ENCODE measurements at regions not wholly inside any gene's neighbourhood (a gene's known extent, or its start where the extent isn't known, plus 50 kb on each side); places are given as distances from the start of the nearest gene placed in this dataset.

GRCh38 chr3:159584421-159584820, 404.2 kb upstream of the IL12A start:
- Histone ChIP-seq H3K9me3 (ENCODE audit: control insufficient read depth, low read depth, low read length) (no peaks in the 10 kb centered on the region), H3K79me2 (ENCODE audit: control insufficient read depth, insufficient read depth, low read length) (no peaks in the 10 kb centered on the region), H4K20me1 (ENCODE audit: control insufficient read depth, extremely low read depth, insufficient read depth, low read length) (no peaks in the 10 kb centered on the region), H3K9me1 (ENCODE audit: control insufficient read depth, extremely low read depth, insufficient read depth, low read length) (no peaks in the 10 kb centered on the region), H3K27me3 (ENCODE audit: control insufficient read depth, extremely low read depth, insufficient read depth, low read length) (peaks cover 7% of the 10 kb centered on the region), H3K36me3 (ENCODE audit: control insufficient read depth in 2 of 2, extremely low read depth in 1 of 2, insufficient read depth in 2 of 2, low read length in 2 of 2) (no peaks in the 10 kb centered on the region), H3K27ac (ENCODE audit: control insufficient read depth, insufficient read depth, low read length) (no peak overlapping the region), H3K4me1 (ENCODE audit: control insufficient read depth, extremely low read depth, insufficient read depth, low read length) (no peaks in the 10 kb centered on the region), H2AFZ (ENCODE audit: control insufficient read depth, low read length) (no peak overlapping the region), H3K4me3 (ENCODE audit: control insufficient read depth in 2 of 3, extremely low read depth in 1 of 3, insufficient read depth in 2 of 3, low read depth in 1 of 3, low read length in 3 of 3) (no peak overlapping the region), H3K4me2 (ENCODE audit: control insufficient read depth, extremely low read depth, insufficient read depth, low read depth, low read length) (no peak overlapping the region), H3K9ac (ENCODE audit: control insufficient read depth, extremely low read depth, insufficient read depth, low read length) (no peak overlapping the region)
- dilution Hi-C loops (cut with MboI; ENCODE audit: extremely low pct_ligation_motif_present, low sequenced_read_pairs): no loop called here
- DNase-seq (ENCODE audit: low read depth, low spot score): no peak
- no peak for FAIRE-seq
- TF ChIP-seq EZH2 (IDR thresholded peaks at IDR 0.05; ENCODE audit: low read length): no peak
- no peak for TF ChIP-seq CTCF (optimal IDR thresholded peaks at IDR 0.05 in 1 of 3, IDR thresholded peaks at IDR 0.05 in 1 of 3, conservative IDR thresholded peaks at IDR 0.05 in 1 of 3; ENCODE audit: extremely low read depth in 1 of 3, insufficient read depth in 2 of 3, low read length in 3 of 3)

GRCh38 chr3:159586571-159587202, 401.9 kb upstream of the IL12A start:
- DNase-seq (ENCODE audit: low read depth, low spot score) (no peak), FAIRE-seq (no peak)
- no peak overlapping the region for H3K4me3 ChIP-seq (ENCODE audit: control insufficient read depth in 2 of 3, extremely low read depth in 1 of 3, insufficient read depth in 2 of 3, low read depth in 1 of 3, low read length in 3 of 3)
- no peaks in the 10 kb centered on the region for H3K79me2 ChIP-seq (ENCODE audit: control insufficient read depth, insufficient read depth, low read length)
- H3K36me3 ChIP-seq (ENCODE audit: control insufficient read depth in 2 of 2, extremely low read depth in 1 of 2, insufficient read depth in 2 of 2, low read length in 2 of 2): no peaks in the 10 kb centered on the region
- H3K27ac ChIP-seq (ENCODE audit: control insufficient read depth, insufficient read depth, low read length): no peak overlapping the region
- H3K4me1 ChIP-seq (ENCODE audit: control insufficient read depth, extremely low read depth, insufficient read depth, low read length): no peaks in the 10 kb centered on the region
- no peak overlapping the region for H2AFZ ChIP-seq (ENCODE audit: control insufficient read depth, low read length)
- no peak overlapping the region for H3K9ac ChIP-seq (ENCODE audit: control insufficient read depth, extremely low read depth, insufficient read depth, low read length)
- TF ChIP-seq CTCF (optimal IDR thresholded peaks at IDR 0.05 in 1 of 3, IDR thresholded peaks at IDR 0.05 in 1 of 3, conservative IDR thresholded peaks at IDR 0.05 in 1 of 3; ENCODE audit: extremely low read depth in 1 of 3, insufficient read depth in 2 of 3, low read length in 3 of 3) (peak; percentile 26 to 61 (median 59)), EZH2 (IDR thresholded peaks at IDR 0.05; ENCODE audit: low read length) (no peak)
- no peaks in the 10 kb centered on the region for H3K9me1 ChIP-seq (ENCODE audit: control insufficient read depth, extremely low read depth, insufficient read depth, low read length)
- H3K9me3 ChIP-seq (ENCODE audit: control insufficient read depth, low read depth, low read length): no peaks in the 10 kb centered on the region
- dilution Hi-C loops (cut with MboI; ENCODE audit: extremely low pct_ligation_motif_present, low sequenced_read_pairs): no loop called here
- H3K27me3 ChIP-seq (ENCODE audit: control insufficient read depth, extremely low read depth, insufficient read depth, low read length): peaks cover 4% of the 10 kb centered on the region
- H3K4me2 ChIP-seq (ENCODE audit: control insufficient read depth, extremely low read depth, insufficient read depth, low read depth, low read length): no peak overlapping the region
- no peaks in the 10 kb centered on the region for H4K20me1 ChIP-seq (ENCODE audit: control insufficient read depth, extremely low read depth, insufficient read depth, low read length)
